ENCODE measurements at regions not wholly inside any gene's neighbourhood (a gene's known extent, or its start where the extent isn't known, plus 50 kb on each side); places are given as distances from the start of the nearest gene placed in this dataset.

DNA sequence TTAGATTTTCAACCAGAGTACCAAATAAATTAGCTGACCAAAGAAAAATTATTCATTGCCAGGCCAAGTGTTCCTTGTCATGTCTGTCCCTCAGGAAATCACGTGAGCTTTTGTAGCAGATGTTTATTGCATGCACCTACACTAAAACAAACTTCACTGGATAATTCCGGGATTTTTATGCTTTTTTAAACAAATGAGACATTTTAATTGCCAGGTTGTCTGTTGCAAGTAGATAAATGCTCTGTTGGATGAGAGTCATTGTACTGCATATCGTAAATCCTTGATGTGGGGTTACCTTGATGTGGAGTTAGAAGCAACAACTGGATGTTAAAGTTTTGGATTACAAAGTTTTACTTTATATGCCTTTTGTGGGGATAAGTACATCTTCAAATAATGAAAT, 1187.7 kb upstream of the PCDH9 start:
- no peak for DNase-seq

DNA sequence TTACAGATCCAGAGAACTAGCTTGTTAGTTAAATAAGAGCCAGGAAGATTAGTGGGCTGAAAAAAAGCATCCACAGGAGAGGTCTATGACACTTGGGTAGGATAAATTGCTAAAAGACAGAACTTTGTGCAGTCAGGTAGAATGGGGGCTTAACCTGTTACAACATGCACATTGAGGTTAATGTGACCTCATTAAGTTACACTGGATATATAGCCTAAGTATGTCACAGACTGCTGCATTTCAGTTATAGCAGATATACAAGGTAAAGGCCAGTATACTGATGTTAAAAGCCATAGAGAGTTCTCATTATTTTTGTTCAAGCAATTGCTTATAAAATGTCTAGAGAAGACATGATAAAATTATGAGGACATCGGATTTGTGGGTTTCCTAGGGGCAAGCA, 1179.9 kb upstream of the PCDH9 start:
- no peak for DNase-seq

- DNase-seq: no peak
Observed at GRCh38 chr13:68390987-68391386, 1160.9 kb upstream of the PCDH9 start.

DNA sequence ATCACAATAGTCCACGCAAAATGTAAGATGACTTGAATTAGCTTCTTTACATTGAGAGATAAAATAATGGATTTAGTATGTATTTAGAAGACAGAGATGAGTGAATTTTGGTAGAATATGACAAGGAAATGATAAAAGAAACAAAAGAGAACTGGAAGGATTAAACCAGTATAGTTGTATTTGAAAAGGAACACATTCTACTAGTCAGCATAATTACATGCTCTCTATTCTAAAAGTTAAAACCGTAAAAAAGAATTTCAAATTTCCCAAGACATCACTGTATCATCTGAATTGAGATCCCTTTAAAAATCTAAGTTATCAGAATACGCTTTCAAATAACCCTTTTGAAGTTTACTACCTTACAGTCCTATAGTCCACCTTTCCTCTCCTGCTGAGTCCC, 1156.7 kb upstream of the PCDH9 start:
- no peak for DNase-seq

DNA sequence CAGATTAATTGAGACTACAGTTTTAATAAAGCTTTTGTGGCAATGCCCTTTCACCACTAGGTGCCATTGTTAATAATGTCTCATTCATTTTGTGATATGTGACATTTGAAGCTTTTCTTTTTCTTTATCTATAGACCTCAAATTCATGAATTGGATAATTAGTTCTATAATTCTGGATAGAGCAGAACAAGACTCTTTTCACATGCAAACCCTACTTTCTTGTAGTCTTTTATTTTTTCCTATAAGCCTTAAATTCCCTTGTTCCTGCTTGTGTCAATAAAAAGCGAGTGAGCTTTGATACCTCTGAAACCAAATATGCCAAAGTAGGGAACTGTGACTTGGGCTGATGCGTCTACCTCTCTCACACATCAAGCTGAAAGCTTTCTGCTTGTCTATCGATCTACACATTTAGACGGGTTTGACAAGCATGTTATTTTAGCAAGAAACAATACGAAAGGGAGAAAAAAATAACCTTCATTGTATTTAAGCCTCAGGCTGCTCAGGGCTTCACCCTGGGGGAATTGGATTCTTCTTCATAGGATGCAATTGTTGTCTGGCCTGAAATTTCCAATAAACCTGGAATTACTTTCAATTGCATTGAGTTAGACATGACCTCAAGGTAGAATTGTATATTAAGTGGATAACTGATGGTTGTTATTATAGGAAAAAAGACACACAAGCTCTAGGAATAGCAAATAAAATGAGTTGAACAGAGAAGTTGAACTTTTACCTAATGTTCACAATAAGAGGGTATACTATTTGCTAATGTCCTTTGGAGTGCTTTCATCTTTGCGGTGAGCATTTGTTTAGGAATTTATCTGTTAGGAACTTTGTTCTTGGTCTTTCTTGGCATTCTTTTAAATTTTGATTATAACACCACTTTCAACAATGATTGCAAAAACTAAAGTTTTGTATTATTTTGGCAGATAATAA, 1150.2 kb upstream of the PCDH9 start:
- DNase-seq: no peak

GRCh38 chr13:68378294-68378693, 1148.2 kb upstream of the PCDH9 start:
- no peak for DNase-seq

DNA sequence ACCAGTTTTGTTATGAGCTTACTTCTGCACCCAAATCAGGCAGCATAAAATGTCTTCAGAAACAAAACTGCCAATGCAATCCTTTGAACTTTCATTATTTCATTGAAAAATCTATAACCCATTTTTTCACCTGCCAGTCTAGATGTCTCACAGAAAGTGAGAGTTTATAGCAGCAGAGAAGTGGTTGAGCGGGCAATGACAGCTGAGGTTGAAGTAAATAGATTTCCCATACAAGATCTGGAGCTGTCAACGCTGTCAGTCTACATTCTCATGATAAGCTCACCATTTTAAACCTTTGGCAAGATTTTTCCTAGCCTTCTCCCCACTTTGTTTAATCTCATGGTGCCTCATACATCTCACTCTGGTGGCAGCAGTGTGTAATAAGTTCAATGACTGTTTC, 1144.9 kb upstream of the PCDH9 start:
- DNase-seq: no peak

- DNase-seq: no peak
Observed at GRCh38 chr13:68369739-68370138, 1139.6 kb upstream of the PCDH9 start.

DNA sequence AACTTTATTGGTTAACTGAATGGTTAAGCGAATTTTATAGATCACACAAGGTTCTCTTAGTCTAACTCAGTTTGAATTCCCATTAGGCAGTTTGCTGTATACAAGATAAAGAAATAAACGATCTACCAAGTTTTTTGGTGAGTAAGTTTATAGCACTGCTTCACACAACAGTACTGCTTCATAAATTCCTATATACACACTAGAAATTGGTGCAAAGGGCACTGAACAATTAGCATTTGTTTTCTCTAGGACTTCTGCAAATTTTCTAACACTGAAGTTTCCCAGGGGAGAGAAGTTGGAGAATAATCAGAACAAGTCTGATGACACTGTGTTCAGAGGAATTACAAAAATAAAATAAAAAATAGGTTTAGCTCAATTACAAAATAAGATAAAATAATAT, 1138.8 kb upstream of the PCDH9 start:
- no peak for DNase-seq

DNA sequence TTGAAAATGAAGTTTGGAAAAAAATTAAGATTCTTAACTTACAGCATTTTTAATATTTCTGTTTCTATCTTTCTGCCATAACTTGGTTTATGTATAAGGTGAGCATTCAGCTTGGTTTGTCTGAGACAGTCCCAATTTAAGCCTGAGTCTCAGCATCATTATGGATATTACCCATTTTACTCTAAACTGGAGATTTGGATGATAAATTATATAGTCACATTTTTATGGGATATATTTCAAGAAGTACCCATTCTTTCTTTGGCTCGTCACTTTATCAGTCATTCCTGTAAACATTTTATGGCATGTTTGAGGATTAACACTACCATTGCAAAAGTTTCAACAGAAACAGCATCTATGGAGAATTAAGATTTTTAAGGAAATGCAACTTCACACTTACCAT, 1129.0 kb upstream of the PCDH9 start:
- DNase-seq: no peak

- DNase-seq: no peak
Observed at GRCh38 chr13:68358294-68358705, 1128.2 kb upstream of the PCDH9 start.

GRCh38 chr13:68350554-68350953, 1120.4 kb upstream of the PCDH9 start:
- DNase-seq: no peak

DNA sequence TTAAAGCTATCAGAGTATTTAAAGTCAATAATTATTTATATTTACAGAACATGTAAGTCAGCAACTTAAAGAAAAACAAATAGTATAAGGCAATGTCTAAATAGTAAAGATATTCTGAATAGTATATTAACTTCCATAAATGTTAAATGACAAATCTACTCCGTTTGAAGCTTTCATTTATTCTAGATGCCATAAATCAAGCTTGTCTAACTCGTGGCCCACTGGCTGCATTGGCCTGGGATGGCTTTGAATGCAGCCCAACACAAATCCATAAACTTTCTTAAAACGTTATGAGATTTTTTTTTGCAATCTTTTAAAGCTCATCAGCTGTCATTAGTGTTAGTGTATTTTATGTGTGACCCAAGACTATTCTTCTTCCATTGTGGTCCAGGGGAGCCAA, 1117.1 kb upstream of the PCDH9 start:
- DNase-seq: no peak

GRCh38 chr13:68345963-68346531, 1115.9 kb upstream of the PCDH9 start:
- DNase-seq: no peak

- no peak for DNase-seq
Observed at GRCh38 chr13:68323124-68323523, 1093.0 kb upstream of the PCDH9 start.

GRCh38 chr13:68319384-68319783, 1089.2 kb upstream of the PCDH9 start:
- no peak for DNase-seq

DNA sequence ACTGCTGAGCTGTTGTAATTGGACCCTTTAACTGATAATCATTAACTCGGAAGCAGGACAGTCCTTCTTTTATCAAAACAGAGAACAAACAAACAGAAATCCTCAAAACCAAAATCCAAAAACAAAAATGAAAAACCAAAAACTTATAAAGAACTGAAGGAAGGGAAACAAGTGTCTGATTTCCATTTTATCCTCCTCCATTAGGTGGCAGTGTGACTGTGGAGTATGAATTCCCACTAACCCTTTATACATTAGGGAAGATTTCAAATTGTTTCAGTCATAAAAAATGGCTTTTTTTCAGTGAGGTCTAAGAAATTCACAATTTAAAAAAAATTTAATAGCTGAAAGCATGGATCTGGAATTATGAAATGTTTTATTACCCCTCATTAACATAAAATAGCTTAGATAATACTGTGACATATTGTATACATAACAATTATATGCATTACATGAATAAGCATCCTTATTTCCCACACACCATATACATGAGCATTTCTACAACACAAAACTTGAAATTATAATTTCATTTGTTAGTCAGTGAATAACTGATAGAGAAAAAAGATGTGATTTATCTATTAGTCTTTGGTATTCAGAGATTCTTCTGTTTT, 1074.3 kb upstream of the PCDH9 start:
- no peak for DNase-seq

DNA sequence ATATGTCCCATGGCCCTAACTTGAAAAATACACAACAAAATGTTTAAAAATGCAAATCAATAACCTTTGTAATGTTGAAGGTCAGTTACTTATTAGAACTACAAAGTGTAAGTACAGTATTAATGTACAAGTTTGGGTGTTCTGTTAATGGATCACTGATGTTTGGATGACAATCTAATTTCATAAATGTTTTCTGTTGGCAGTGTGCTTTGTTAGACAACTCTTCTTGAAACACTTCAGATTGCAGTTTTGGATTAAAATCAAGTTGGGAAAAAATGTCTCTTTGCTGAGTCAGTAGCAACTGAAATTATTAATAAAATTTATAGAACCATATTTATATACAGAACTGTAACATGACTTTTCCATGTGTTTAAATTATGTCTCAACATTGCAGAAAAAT, 1063.5 kb upstream of the PCDH9 start:
- DNase-seq: no peak

DNA sequence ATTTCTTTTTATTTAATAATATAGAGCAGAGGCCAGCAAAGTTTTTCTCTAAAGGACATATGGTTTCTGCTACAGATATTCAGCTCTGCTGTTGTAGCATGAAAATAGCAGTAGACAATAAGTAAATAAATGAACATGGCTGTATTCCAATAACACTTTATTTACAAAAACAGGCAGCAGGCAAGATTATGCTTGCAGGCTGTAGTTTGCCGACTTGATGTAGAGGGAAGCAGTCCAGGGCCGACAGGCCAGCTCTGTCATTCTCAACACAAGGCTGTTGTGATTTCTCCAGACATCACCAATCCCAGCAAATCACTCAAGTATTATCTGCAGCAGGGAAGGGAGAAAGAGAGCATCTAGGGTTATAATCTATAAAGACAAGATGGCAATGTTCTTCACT, 1062.5 kb upstream of the PCDH9 start:
- DNase-seq: no peak

GRCh38 chr13:68291595-68291994, 1061.5 kb upstream of the PCDH9 start:
- DNase-seq: no peak

GRCh38 chr13:68275758-68276157, 1045.6 kb upstream of the PCDH9 start:
- DNase-seq: no peak

DNA sequence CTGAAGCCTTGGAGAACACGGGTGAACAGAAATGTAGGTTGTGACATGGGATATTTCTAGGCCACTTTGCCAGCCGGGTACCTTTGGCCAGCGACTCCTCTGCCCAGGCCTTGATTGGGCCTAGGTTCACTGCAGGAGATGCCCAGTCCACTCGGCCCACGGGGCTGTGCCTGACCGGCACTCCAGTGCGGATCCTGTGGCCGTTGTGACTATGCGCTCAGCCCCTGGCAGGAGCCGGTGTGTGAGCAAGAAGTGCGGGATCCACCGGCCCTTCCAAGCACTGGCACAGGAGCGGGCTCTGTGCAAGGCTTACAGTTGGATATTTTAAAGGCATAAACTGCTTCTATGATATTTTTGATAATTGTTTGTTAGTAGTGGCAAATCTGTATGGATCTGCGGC, 1042.5 kb upstream of the PCDH9 start:
- no peak for DNase-seq

- no peak for DNase-seq
Observed at GRCh38 chr13:68264692-68265091, 1034.6 kb upstream of the PCDH9 start.

GRCh38 chr13:68261105-68261504, 1031.0 kb upstream of the PCDH9 start:
- no peak for DNase-seq

Data from amniotic stem cell (primary cell).